Esophagus squamous epithelium (tissue), 4 donors: ENCODE measurements at regions not wholly inside any gene's neighbourhood (a gene's known extent, or its start where the extent isn't known, plus 50 kb on each side); places are given as distances from the start of the nearest gene placed in this dataset.

Experiments
- CTCF ChIP-seq, 6 experiments: fragments of 450-650 bp in 4 of 6; fragments of 200-600 bp in 2 of 6; sonication (generic) in 2 of 6; IDR thresholded peaks; one replicate each; pipeline ENCODE4 v1.5.1; 2016 to 2019; ENCODE audit warnings: antibody characterized with exemption in 6 of 6, mild to moderate bottlenecking in 4 of 6, moderate library complexity in 4 of 6
- POLR2A ChIP-seq, 4 donors: fragments of 450-650 bp; IDR thresholded peaks; one replicate each; pipeline ENCODE4 v1.6.1; 2017; ENCODE audit warnings: antibody characterized with exemption in 4 of 4, mild to moderate bottlenecking in 4 of 4, moderate library complexity in 3 of 4

- TF ChIP-seq CTCF (IDR thresholded peaks at IDR 0.05) (no peak), POLR2A (IDR thresholded peaks at IDR 0.05) (no peak)
These were observed 129.4 kb downstream of the ZC3H11B start for GRCh38 chr1:219483530-219483929.
